Cardiac fibroblast (primary cell): ENCODE measurements at regions not wholly inside any gene's neighbourhood (a gene's known extent, or its start where the extent isn't known, plus 50 kb on each side); places are given as distances from the start of the nearest gene placed in this dataset.
A peak's percentile ranks its signal among the peaks of the same experiment; 100 is the strongest.

ENCODE experiments used
- DNase-seq, 2 donors: peaks; one replicate each; pipeline versions ENCODE4 v3.0.0 to v3.0.0-alpha.2; 2010; ENCODE audit warnings: low read depth in 2 of 2
- H3K4me3 ChIP-seq, 2 donors: replicated peaks in 1 of 2; 1 replicate in 1 of 2; 2 replicates in 1 of 2; pipeline ENCODE4 v1.5.1; 2011; ENCODE audit warnings: low read depth in 2 of 2, low read length in 2 of 2, mild to moderate bottlenecking in 2 of 2, moderate library complexity in 1 of 2
- CTCF ChIP-seq: IDR thresholded peaks from one replicate; pipeline ENCODE4 v1.5.1; 2011; ENCODE audit warnings: low read depth, mild to moderate bottlenecking, low read length, inconsistent platforms

- no peak for TF ChIP-seq CTCF
These were observed 871.4 kb downstream of the MAT2B start for GRCh38 chr5:164376843-164377242.

GRCh38 chr5:164377746-164378145 lies 872.3 kb downstream of the MAT2B start:
- TF ChIP-seq CTCF, result no peak
- DNase-seq, result peak in 1 of 2 donors; percentile 55

More at GRCh38 chr5:164376843-164377242, 871.4 kb downstream of the MAT2B start:
- DNase-seq, result no peak
- no peak overlapping the region for H3K4me3 ChIP-seq

GRCh38 chr5:164383662-164384061 lies 878.2 kb downstream of the MAT2B start:
- no peak for DNase-seq
- no peak for TF ChIP-seq CTCF
- no peak overlapping the region for H3K4me3 ChIP-seq

More at GRCh38 chr5:164377746-164378145, 872.3 kb downstream of the MAT2B start:
- H3K4me3 ChIP-seq, result no peak overlapping the region

- peak in 1 of 2 donors; percentile 54 for DNase-seq
- no peak overlapping the region for H3K4me3 ChIP-seq
- no peak for TF ChIP-seq CTCF
These were observed 887.1 kb downstream of the MAT2B start for GRCh38 chr5:164392531-164392930.

- DNase-seq, result no peak
- no peak overlapping the region for H3K4me3 ChIP-seq
- no peak for TF ChIP-seq CTCF
These were observed 889.3 kb downstream of the MAT2B start for GRCh38 chr5:164394686-164395194.

- no peak for TF ChIP-seq CTCF
- no peak overlapping the region for H3K4me3 ChIP-seq
- no peak for DNase-seq
These were observed 907.1 kb downstream of the MAT2B start for GRCh38 chr5:164412531-164412930.

- DNase-seq, result no peak
- no peak overlapping the region for H3K4me3 ChIP-seq
- TF ChIP-seq CTCF, result no peak
These were observed 914.7 kb downstream of the MAT2B start for GRCh38 chr5:164420161-164420560.
